Memory B cell (primary cell): ENCODE measurements at regions not wholly inside any gene's neighbourhood (a gene's known extent, or its start where the extent isn't known, plus 50 kb on each side); places are given as distances from the start of the nearest gene placed in this dataset.
A peak's percentile ranks its signal among the peaks of the same experiment; 100 is the strongest.
"Not testable (repeated sequence)": the region's sequence is repeated elsewhere in the genome, so short reads cannot be mapped to it uniquely, and the experiment has no call there.

ENCODE experiments used
- ATAC-seq: fragments of 150-1000 bp; cut with Tn5 transposase; 2 replicates; pipeline ENCODE4 v1.10.0; 2021; ENCODE audit warnings: low read depth, mild to moderate bottlenecking, moderate library complexity
- DNase-seq, 2 donors: peaks; one replicate each; pipeline ENCODE4 v3.0.0; 2022; ENCODE audit warnings: low spot score in 2 of 2
- H3K27ac Mint-ChIP-seq: one replicate; pipeline ENCODE4 v1.8.0; 2022; ENCODE audit warnings: mild to moderate bottlenecking, moderate library complexity, mixed read lengths
- H3K27me3 Mint-ChIP-seq: one replicate; pipeline ENCODE4 v1.8.0; 2022; ENCODE audit warnings: mixed read lengths
- H3K36me3 Mint-ChIP-seq: one replicate; pipeline ENCODE4 v1.8.0; 2022; ENCODE audit warnings: mild to moderate bottlenecking, mixed read lengths
- H3K4me1 Mint-ChIP-seq: one replicate; pipeline ENCODE4 v1.8.0; 2022; ENCODE audit warnings: mixed read lengths
- H3K4me3 Mint-ChIP-seq: one replicate; pipeline ENCODE4 v1.8.0; 2022; ENCODE audit warnings: mild to moderate bottlenecking, moderate library complexity, mixed read lengths
- H3K9me3 Mint-ChIP-seq: one replicate; pipeline ENCODE4 v1.8.0; 2022; ENCODE audit warnings: mixed read lengths

GRCh38 chr16:33128982-33129634 lies 64.9 kb upstream of the TP53TG3C start:
- not testable (repeated sequence) for DNase-seq, H3K4me3 Mint-ChIP-seq, H3K4me1 Mint-ChIP-seq, H3K27ac Mint-ChIP-seq, H3K36me3 Mint-ChIP-seq, H3K27me3 Mint-ChIP-seq, H3K9me3 Mint-ChIP-seq
- ATAC-seq, result peak; percentile 51
